H1 (cell line): ENCODE measurements at regions not wholly inside any gene's neighbourhood (a gene's known extent, or its start where the extent isn't known, plus 50 kb on each side); places are given as distances from the start of the nearest gene placed in this dataset.

Experiments used
- CTCF ChIA-PET: fragments of 300-600 bp; sonication (Branson Sonifier 250); formaldehyde crosslinking; loops from one replicate; lab custom pipeline; 2021; ENCODE audit not compliant: partially characterized antibody; lab: Charles Lee
- POLR2A ChIA-PET: fragments of 300-600 bp; sonication (Branson Sonifier 250); formaldehyde crosslinking; loops from one replicate; lab custom pipeline; 2021; ENCODE audit warnings: inconsistent platforms; ENCODE audit not compliant: partially characterized antibody; lab: Charles Lee
- DNase-seq, 2 experiments: peaks; one replicate each; pipeline versions ENCODE4 v3.0.0 to v3.0.0-alpha.2; 2010 to 2022; ENCODE audit warnings: low spot score in 2 of 2, low read depth in 1 of 2, mixed read lengths in 1 of 2
- FAIRE-seq: peaks from 2 replicates; lab custom pipeline; 2011; peaks lifted over from hg19 to GRCh38; lab: Jason Lieb, UNC
- H2AFZ ChIP-seq: 2 replicates; pipeline ENCODE4 v1.8.1; 2012; ENCODE audit warnings: low read length, inconsistent platforms
- H2AK5ac ChIP-seq: 2 replicates; pipeline ENCODE4 v1.6.1; 2013; ENCODE audit warnings: low read depth, low read length
- H2BK120ac ChIP-seq: replicated peaks from 2 replicates; pipeline ENCODE3; 2013; ENCODE audit warnings: low read depth, low read length, inconsistent platforms
- H2BK12ac ChIP-seq: 2 replicates; pipeline ENCODE4 v1.6.1; 2013; ENCODE audit warnings: low read depth, low read length
- H2BK15ac ChIP-seq: 2 replicates; pipeline ENCODE4 v1.6.1; 2013; ENCODE audit warnings: low read length
- H2BK20ac ChIP-seq: 2 replicates; pipeline ENCODE4 v1.6.1; 2013; ENCODE audit warnings: low read length
- H2BK5ac ChIP-seq: 2 replicates; pipeline ENCODE4 v1.6.1; 2013; ENCODE audit warnings: low read depth, low read length
- H3K14ac ChIP-seq: 2 replicates; pipeline ENCODE4 v1.6.1; 2013; ENCODE audit warnings: inconsistent platforms; ENCODE audit not compliant: insufficient read length
- H3K18ac ChIP-seq: 2 replicates; pipeline ENCODE4 v1.6.1; 2013; ENCODE audit warnings: low read length; ENCODE audit errors: extremely low read depth
- H3K23ac ChIP-seq: 2 replicates; pipeline ENCODE4 v1.6.1; 2013; ENCODE audit warnings: inconsistent platforms; ENCODE audit not compliant: insufficient read length
- H3K23me2 ChIP-seq: 2 replicates; pipeline ENCODE4 v1.6.1; 2013; ENCODE audit warnings: low read depth, low read length
- H3K27ac ChIP-seq: 2 replicates; pipeline ENCODE4 v1.6.1; 2011; ENCODE audit warnings: low read depth, low read length, inconsistent platforms
- H3K27me3 ChIP-seq, 4 experiments: replicated peaks in 1 of 4; 1 replicate in 1 of 4; 2 replicates in 3 of 4; pipeline versions ENCODE4 v1.6.1 to v1.8.1; 2011 to 2013; ENCODE audit warnings: low read length in 3 of 4, mild to moderate bottlenecking in 3 of 4, inconsistent platforms in 2 of 4, mixed read lengths in 2 of 4, moderate library complexity in 1 of 4; ENCODE audit not compliant: control insufficient read depth in 3 of 4, insufficient read depth in 3 of 4; ENCODE audit errors: extremely low read depth in 1 of 4
- H3K36me3 ChIP-seq, 4 experiments: 2 replicates each; pipeline versions ENCODE4 v1.6.1 to v1.8.1; 2011 to 2013; ENCODE audit warnings: mild to moderate bottlenecking in 4 of 4, low read length in 3 of 4, moderate library complexity in 2 of 4, control low read depth in 1 of 4, inconsistent platforms in 1 of 4; ENCODE audit not compliant: insufficient read depth in 4 of 4, control insufficient read depth in 2 of 4
- H3K4ac ChIP-seq: replicated peaks from 2 replicates; pipeline ENCODE3; 2013; ENCODE audit warnings: low read length, low read depth, mixed read lengths, inconsistent platforms; ENCODE audit not compliant: insufficient read length
- H3K4me1 ChIP-seq, 4 experiments: replicated peaks in 1 of 4; 1 replicate in 1 of 4; 2 replicates in 3 of 4; pipeline versions ENCODE4 v1.6.1 to v1.8.1; 2011 to 2013; ENCODE audit warnings: low read length in 3 of 4, inconsistent platforms in 2 of 4, mixed read lengths in 1 of 4; ENCODE audit not compliant: insufficient read depth in 4 of 4, control insufficient read depth in 3 of 4
- H3K4me2 ChIP-seq, 2 experiments: 2 replicates each; pipeline versions ENCODE4 v1.6.1 to v1.8.1; 2011 to 2013; ENCODE audit warnings: low read depth in 2 of 2, low read length in 2 of 2, control low read depth in 1 of 2, inconsistent platforms in 1 of 2, mild to moderate bottlenecking in 1 of 2; ENCODE audit not compliant: insufficient read depth in 1 of 2
- H3K4me3 ChIP-seq, 4 experiments: fragments of 200-600, 300-600 bp in 1 of 4; sonication (generic), shearing (Covaris generic), sonication (Bioruptor Twin) in 1 of 4; 2 replicates each; pipeline versions ENCODE4 v1.5.1 to v1.8.1; 2011 to 2016; ENCODE audit warnings: low read length in 4 of 4, low read depth in 3 of 4, control low read depth in 2 of 4, inconsistent platforms in 2 of 4, mild to moderate bottlenecking in 2 of 4, mixed read lengths in 1 of 4, moderate library complexity in 1 of 4; ENCODE audit not compliant: insufficient read depth in 2 of 4; ENCODE audit errors: extremely low read depth in 1 of 4
- H3K56ac ChIP-seq: replicated peaks from 2 replicates; pipeline ENCODE3; 2013; ENCODE audit warnings: low read depth, mild to moderate bottlenecking, mixed read lengths, low read length, inconsistent platforms; ENCODE audit not compliant: insufficient read length
- H3K79me1 ChIP-seq: 2 replicates; pipeline ENCODE4 v1.6.1; 2013; ENCODE audit warnings: low read depth, low read length, control low read depth
- H3K79me2 ChIP-seq, 2 experiments: 2 replicates each; pipeline versions ENCODE4 v1.6.1 to v1.8.1; 2012 to 2013; ENCODE audit warnings: low read length in 2 of 2, mild to moderate bottlenecking in 2 of 2, inconsistent platforms in 1 of 2; ENCODE audit not compliant: insufficient read depth in 2 of 2, control insufficient read depth in 1 of 2
- H3K9ac ChIP-seq, 4 experiments: replicated peaks in 1 of 4; 1 replicate in 1 of 4; 2 replicates in 3 of 4; pipeline versions ENCODE4 v1.6.1 to v1.8.1; 2011 to 2013; ENCODE audit warnings: low read depth in 3 of 4, low read length in 3 of 4, control low read depth in 2 of 4, mild to moderate bottlenecking in 2 of 4, moderate library complexity in 2 of 4, inconsistent platforms in 1 of 4; ENCODE audit errors: extremely low read depth in 1 of 4
- H3K9me3 ChIP-seq, 2 experiments: 2 replicates each; pipeline versions ENCODE4 v1.6.1 to v1.8.1; 2012 to 2013; ENCODE audit warnings: mild to moderate bottlenecking in 2 of 2, moderate library complexity in 2 of 2, control low read depth in 1 of 2, inconsistent platforms in 1 of 2, low read depth in 1 of 2, low read length in 1 of 2, mixed read lengths in 1 of 2; ENCODE audit not compliant: insufficient read depth in 2 of 2
- H4K20me1 ChIP-seq, 2 experiments: replicated peaks in 1 of 2; 2 replicates each; pipeline versions ENCODE3 to v1.8.1; 2011 to 2013; ENCODE audit warnings: inconsistent platforms in 2 of 2, low read length in 2 of 2, mild to moderate bottlenecking in 1 of 2; ENCODE audit not compliant: insufficient read depth in 2 of 2, control insufficient read depth in 1 of 2
- H4K5ac ChIP-seq: 2 replicates; pipeline ENCODE4 v1.6.1; 2013; ENCODE audit warnings: low read length, low read depth, mixed read lengths, inconsistent platforms; ENCODE audit not compliant: insufficient read length
- H4K8ac ChIP-seq: 2 replicates; pipeline ENCODE4 v1.8.0; 2013; ENCODE audit warnings: mild to moderate bottlenecking, moderate library complexity, low read length, inconsistent platforms; ENCODE audit not compliant: insufficient read depth; ENCODE audit errors: extremely low read depth
- H4K91ac ChIP-seq: replicated peaks from 2 replicates; pipeline ENCODE3; 2013; ENCODE audit warnings: low read length, mixed read lengths, inconsistent platforms; ENCODE audit not compliant: insufficient read length
- POLR2A ChIP-seq, 2 experiments: IDR thresholded peaks; 1 replicate in 1 of 2; 2 replicates in 1 of 2; pipeline ENCODE4 v1.6.1; 2011; ENCODE audit warnings: low read depth in 2 of 2, low read length in 2 of 2, mild to moderate bottlenecking in 2 of 2; ENCODE audit errors: control extremely low read depth in 1 of 2
- RXRA ChIP-seq: IDR thresholded peaks from 2 replicates; pipeline ENCODE4 v1.6.1; 2011; ENCODE audit warnings: low read depth, mild to moderate bottlenecking, low read length, moderate library complexity; ENCODE audit not compliant: insufficient read depth
- SIN3A ChIP-seq, 2 experiments: IDR thresholded peaks in 1 of 2; conservative IDR thresholded peaks in 1 of 2; 2 replicates each; pipeline ENCODE4 v1.6.1; 2011 to 2012; ENCODE audit warnings: low read length in 2 of 2, improper control_type of control experiment in 1 of 2, low read depth in 1 of 2, mild to moderate bottlenecking in 1 of 2
- SP4 ChIP-seq: IDR thresholded peaks from 2 replicates; pipeline ENCODE4 v1.6.1; 2012; ENCODE audit warnings: low read length, inconsistent platforms
- TAF7 ChIP-seq: optimal IDR thresholded peaks from 2 replicates; pipeline ENCODE3; 2011; ENCODE audit warnings: low read depth, mild to moderate bottlenecking, inconsistent platforms, low read length, moderate library complexity, borderline replicate concordance
- WGBS, 2 experiments: shearing (Covaris generic) in 1 of 2; methylation state at CpG; one replicate each; pipeline versions ENCODE4 v1.1.6 to v1.1.7; 2013 to 2015; ENCODE audit warnings: low lambda C conversion rate in 2 of 2, mixed read lengths in 2 of 2, inconsistent platforms in 1 of 2, low coverage in 1 of 2, missing lambda C conversion rate in 1 of 2; ENCODE audit not compliant: insufficient replicate concordance in 2 of 2, insufficient coverage in 1 of 2, insufficient read length in 1 of 2; ENCODE audit errors: extremely low coverage in 1 of 2, missing lambda C conversion rate in 1 of 2; 5-methylcytosine and 5-hydroxymethylcytosine counted together

- H3K9ac ChIP-seq: no peak overlapping the region
- no peak overlapping the region for H3K23ac ChIP-seq
- no peak overlapping the region for H2BK15ac ChIP-seq
- no peak overlapping the region for H3K18ac ChIP-seq
- 95% methylated on average over 1 of the region's 1 CpG; no CpG with 5 or more reads in 1 of the 2 experiments for WGBS, 2 experiments
- H2BK5ac ChIP-seq: no peak overlapping the region
- H3K4me2 ChIP-seq: no peak overlapping the region
- H3K9me3 ChIP-seq: no peaks in the 10 kb centered on the region
- H2AK5ac ChIP-seq: no peak overlapping the region
- no peak overlapping the region for H2AFZ ChIP-seq
- no peaks in the 10 kb centered on the region for H3K79me2 ChIP-seq
- H4K20me1 ChIP-seq: no peaks in the 10 kb centered on the region
- H2BK120ac ChIP-seq: no peak overlapping the region
- H2BK12ac ChIP-seq: no peak overlapping the region
- H4K5ac ChIP-seq: no peak overlapping the region
- H4K8ac ChIP-seq: no peak overlapping the region
- ChIA-PET POLR2A (no interaction called here), CTCF (interaction anchor here (0.6 to 1.3 kb wide), 2 partner anchors 14 to 693 kb away, joined by 3 to 7 read pairs; no protein-coding TSS in a partner anchor)
- H3K4me1 ChIP-seq: no peaks in the 10 kb centered on the region
- H2BK20ac ChIP-seq: no peak overlapping the region
- no peaks in the 10 kb centered on the region for H3K79me1 ChIP-seq
- DNase-seq (no peak), FAIRE-seq (no peak)
- no peaks in the 10 kb centered on the region for H3K36me3 ChIP-seq
- H3K4me3 ChIP-seq: no peak overlapping the region
- H3K27me3 ChIP-seq: no peaks in the 10 kb centered on the region; a peak in 1 of 7 replicates
- no peaks in the 10 kb centered on the region for H3K23me2 ChIP-seq
- no peak overlapping the region for H3K4ac ChIP-seq
- H3K56ac ChIP-seq: no peak overlapping the region
- no peak overlapping the region for H4K91ac ChIP-seq
- H3K27ac ChIP-seq: no peak overlapping the region
- no peak overlapping the region for H3K14ac ChIP-seq
- no peak for TF ChIP-seq RXRA
- TF ChIP-seq SP4: no peak
- TF ChIP-seq POLR2A (IDR thresholded peaks at IDR 0.05; ENCODE audit: control extremely low read depth in 1 of 2, low read depth in 2 of 2, low read length in 2 of 2): no peak
- no peak for TF ChIP-seq SIN3A (conservative IDR thresholded peaks at IDR 0.05 in 1 of 2, IDR thresholded peaks at IDR 0.05 in 1 of 2; ENCODE audit: low read depth in 1 of 2, low read length in 2 of 2)
- TF ChIP-seq TAF7: no peak
These were observed 462.2 kb downstream of the LRIG3 start for GRCh38 chr12:58458102-58458501.
